ENCODE measurements at regions not wholly inside any gene's neighbourhood (a gene's known extent, or its start where the extent isn't known, plus 50 kb on each side); places are given as distances from the start of the nearest gene placed in this dataset.

- Histone ChIP-seq H4K20me1 (ENCODE audit: control insufficient read depth, insufficient read depth, low read depth, low read length) (no peaks in the 10 kb centered on the region), H3K79me2 (ENCODE audit: control insufficient read depth, low read length) (no peaks in the 10 kb centered on the region), H3K9me2 (replicated peaks; ENCODE audit: control insufficient read depth, low read length) (no peaks in the 10 kb centered on the region), H3K4me1 (ENCODE audit: control insufficient read depth, low read length) (peaks cover 6% of the 10 kb centered on the region), H3K27ac (ENCODE audit: low read depth, low read length) (no peak overlapping the region), H3F3A (ENCODE audit: control insufficient read depth, insufficient read depth) (no peaks in the 10 kb centered on the region), H3K4me2 (ENCODE audit: low read length) (no peak overlapping the region), H3K27me3 (ENCODE audit: control insufficient read depth, low read length) (no peaks in the 10 kb centered on the region), H3K9me3 (ENCODE audit: control insufficient read depth, insufficient read depth, low read length) (no peaks in the 10 kb centered on the region), H3K4me3 (ENCODE audit: low read length) (no peak overlapping the region), H3K36me3 (ENCODE audit: control insufficient read depth, low read length) (no peaks in the 10 kb centered on the region)
- TF ChIP-seq EZH2phosphoT487 (IDR thresholded peaks at IDR 0.05; ENCODE audit: borderline replicate concordance, low read length) (no peak), CTCF (IDR thresholded peaks at IDR 0.05; ENCODE audit: low read depth, low read length, poor library complexity, severe bottlenecking) (no peak)
Observed at GRCh38 chr21:14879458-14879857, 185.3 kb downstream of the NRIP1 start.

DNA sequence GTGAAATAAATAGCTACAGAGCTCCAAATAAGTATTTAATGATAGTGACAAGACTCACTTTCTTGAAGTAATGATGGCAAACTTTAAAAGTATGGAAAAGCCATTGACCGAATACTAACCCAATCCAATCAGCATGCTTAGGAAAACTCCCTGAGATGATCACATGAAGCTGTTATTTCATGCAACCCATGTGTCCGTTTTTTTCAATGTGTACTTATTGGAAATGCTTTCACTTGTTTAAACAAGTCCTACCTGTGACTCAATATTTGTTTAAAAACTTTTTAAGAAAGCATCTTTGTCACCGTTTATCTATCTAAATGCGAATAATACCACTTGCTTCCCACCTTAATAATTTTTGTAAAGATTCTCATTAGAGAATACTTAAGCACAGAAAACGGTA is 185.8 kb downstream of the NRIP1 start:
- Histone ChIP-seq H3K79me2 (ENCODE audit: control insufficient read depth, low read length) (no peaks in the 10 kb centered on the region), H4K20me1 (ENCODE audit: control insufficient read depth, insufficient read depth, low read depth, low read length) (no peaks in the 10 kb centered on the region), H3F3A (ENCODE audit: control insufficient read depth, insufficient read depth) (no peaks in the 10 kb centered on the region), H3K4me3 (ENCODE audit: low read length) (no peak overlapping the region), H3K27ac (ENCODE audit: low read depth, low read length) (no peak overlapping the region), H3K4me2 (ENCODE audit: low read length) (no peak overlapping the region), H3K9me2 (replicated peaks; ENCODE audit: control insufficient read depth, low read length) (no peaks in the 10 kb centered on the region), H3K36me3 (ENCODE audit: control insufficient read depth, low read length) (no peaks in the 10 kb centered on the region), H3K9me3 (ENCODE audit: control insufficient read depth, insufficient read depth, low read length) (no peaks in the 10 kb centered on the region), H3K4me1 (ENCODE audit: control insufficient read depth, low read length) (peaks cover 6% of the 10 kb centered on the region), H3K27me3 (ENCODE audit: control insufficient read depth, low read length) (no peaks in the 10 kb centered on the region)
- no peak for TF ChIP-seq CTCF (IDR thresholded peaks at IDR 0.05; ENCODE audit: low read depth, low read length, poor library complexity, severe bottlenecking)
- TF ChIP-seq EZH2phosphoT487 (IDR thresholded peaks at IDR 0.05; ENCODE audit: borderline replicate concordance, low read length) = no peak

GRCh38 chr21:14877581-14878228 is 187.1 kb downstream of the NRIP1 start:
- H3K4me1 ChIP-seq (ENCODE audit: control insufficient read depth, low read length) = peaks cover 6% of the 10 kb centered on the region
- no peak overlapping the region for H3K4me3 ChIP-seq (ENCODE audit: low read length)
- no peak overlapping the region for H3K27ac ChIP-seq (ENCODE audit: low read depth, low read length)
- no peak for TF ChIP-seq EZH2phosphoT487 (IDR thresholded peaks at IDR 0.05; ENCODE audit: borderline replicate concordance, low read length)
- no peak for TF ChIP-seq CTCF (IDR thresholded peaks at IDR 0.05; ENCODE audit: low read depth, low read length, poor library complexity, severe bottlenecking)
- H3K9me2 ChIP-seq (replicated peaks; ENCODE audit: control insufficient read depth, low read length) = no peaks in the 10 kb centered on the region
- H3K79me2 ChIP-seq (ENCODE audit: control insufficient read depth, low read length) = no peaks in the 10 kb centered on the region
- no peaks in the 10 kb centered on the region for H3K9me3 ChIP-seq (ENCODE audit: control insufficient read depth, insufficient read depth, low read length)
- H3K4me2 ChIP-seq (ENCODE audit: low read length) = no peak overlapping the region
- H3F3A ChIP-seq (ENCODE audit: control insufficient read depth, insufficient read depth) = no peaks in the 10 kb centered on the region
- H4K20me1 ChIP-seq (ENCODE audit: control insufficient read depth, insufficient read depth, low read depth, low read length) = no peaks in the 10 kb centered on the region
- no peaks in the 10 kb centered on the region for H3K36me3 ChIP-seq (ENCODE audit: control insufficient read depth, low read length)
- no peaks in the 10 kb centered on the region for H3K27me3 ChIP-seq (ENCODE audit: control insufficient read depth, low read length)
